ENCODE measurements at regions not wholly inside any gene's neighbourhood (a gene's known extent, or its start where the extent isn't known, plus 50 kb on each side); places are given as distances from the start of the nearest gene placed in this dataset.
A peak's percentile ranks its signal among the peaks of the same experiment; 100 is the strongest.
"Not testable (repeated sequence)": the region's sequence is repeated elsewhere in the genome, so short reads cannot be mapped to it uniquely, and the experiment has no call there.

- no peak for DNase-seq
Observed at GRCh38 chr13:48583859-48584311, 51.0 kb upstream of the RCBTB2 start.

- no peak for DNase-seq
Observed at GRCh38 chr13:48585456-48585840, 52.6 kb upstream of the RCBTB2 start.

DNA sequence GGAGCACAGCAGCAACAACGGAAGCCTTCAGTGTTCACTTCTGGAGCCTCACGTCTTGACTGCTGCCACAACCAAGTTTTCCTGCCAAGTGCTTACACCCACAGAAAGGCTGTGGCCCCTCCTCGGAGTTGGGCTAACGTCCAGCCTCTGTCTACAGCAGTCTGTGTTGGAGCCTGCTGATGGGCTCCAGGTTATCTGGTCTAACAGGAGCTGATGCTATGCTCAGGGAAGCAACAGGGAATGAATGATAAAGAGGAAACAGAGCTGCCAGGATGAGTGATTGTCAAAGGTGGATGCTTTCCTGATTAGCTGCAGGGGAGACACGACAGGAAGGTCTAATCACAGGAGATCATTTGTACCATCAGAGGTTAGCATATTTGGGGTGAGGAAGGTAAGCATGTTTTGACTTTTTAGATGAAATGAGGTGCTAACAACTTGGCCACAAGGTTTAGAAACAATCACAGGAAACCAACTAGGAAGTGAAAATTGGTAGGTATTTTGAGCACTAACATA lies 53.8 kb upstream of the RCBTB2 start:
- DNase-seq: no peak

DNA sequence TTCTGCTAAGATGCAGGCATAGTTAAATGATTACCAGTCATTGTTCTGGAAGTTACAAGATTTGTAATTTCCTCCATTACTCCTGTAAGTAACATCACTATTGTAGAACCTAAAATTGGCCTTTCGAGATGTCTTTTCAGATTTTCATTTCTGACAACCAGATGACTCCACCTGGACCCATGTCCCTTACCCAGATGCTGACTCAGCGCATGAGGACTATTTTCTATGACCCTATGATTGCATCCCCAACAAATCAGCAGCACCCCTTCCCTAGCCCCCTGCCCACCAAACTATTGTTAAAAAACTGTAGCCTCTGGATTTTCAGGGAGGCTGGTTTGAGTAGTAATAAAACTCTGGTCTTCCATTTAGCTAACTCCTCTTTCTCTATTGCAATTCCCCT lies 55.2 kb upstream of the RCBTB2 start:
- DNase-seq: no peak

GRCh38 chr13:48590141-48590901 lies 57.4 kb upstream of the RCBTB2 start:
- no peak for DNase-seq

DNA sequence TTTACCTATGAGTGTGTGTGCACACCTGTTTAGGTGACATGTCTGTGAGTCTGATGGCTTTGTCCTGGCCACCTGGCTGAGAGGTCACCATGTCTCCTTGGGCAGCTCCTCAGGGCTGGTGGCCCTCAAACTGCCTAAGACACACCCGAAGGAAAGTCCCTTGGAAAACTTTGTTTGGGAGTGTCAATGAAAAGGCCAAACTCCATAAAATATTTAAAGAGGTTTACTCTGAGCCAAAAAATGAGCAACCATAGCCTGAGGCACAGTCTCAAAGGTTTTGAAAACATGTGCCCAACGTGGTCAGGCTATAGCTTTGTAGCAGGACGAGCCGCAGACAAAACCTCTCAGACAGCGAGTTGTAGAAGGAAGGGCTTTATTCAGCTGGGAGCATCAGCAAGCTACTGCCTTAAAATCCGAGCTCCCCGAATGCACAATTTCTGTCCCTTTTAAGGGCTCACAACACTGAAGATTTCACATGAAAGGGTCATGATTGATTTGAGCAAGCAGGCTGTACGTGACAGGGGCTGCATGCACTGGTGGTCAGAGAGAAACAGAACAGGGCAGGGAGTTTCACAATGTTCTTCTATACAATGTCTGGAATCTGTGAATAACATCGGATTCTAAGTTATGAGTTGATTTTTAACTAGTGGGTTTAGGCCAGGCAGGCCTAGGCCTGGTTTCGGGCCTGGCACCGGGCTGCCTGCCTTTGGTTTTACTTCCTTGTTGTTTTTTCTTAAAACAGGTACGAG lies 58.4 kb upstream of the RCBTB2 start:
- not testable (repeated sequence) for DNase-seq

- DNase-seq: no peak
Observed at GRCh38 chr13:48591889-48592687, 59.2 kb upstream of the RCBTB2 start.

- DNase-seq: no peak
Observed at GRCh38 chr13:48592688-48593049, 59.8 kb upstream of the RCBTB2 start.

DNA sequence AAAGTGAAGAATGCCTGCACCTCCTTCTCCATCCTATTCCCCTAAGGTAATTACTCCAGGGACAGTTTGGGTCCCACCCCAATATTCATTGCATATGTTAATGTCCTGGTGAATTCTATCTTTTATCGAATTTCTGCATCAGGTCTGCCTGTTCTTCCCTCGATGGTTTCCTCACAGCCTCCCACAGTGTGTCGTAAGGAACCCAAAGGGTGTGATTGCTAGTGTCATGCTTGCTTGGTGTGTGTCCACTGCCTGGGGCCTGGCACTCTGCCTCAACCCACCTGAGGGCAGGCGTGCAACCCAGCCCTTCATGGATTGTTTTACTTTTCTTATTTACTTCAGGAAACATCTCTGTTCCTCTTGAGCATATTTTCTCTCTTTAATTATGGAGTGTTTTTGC lies 60.2 kb upstream of the CYSLTR2 start:
- no peak for DNase-seq

DNA sequence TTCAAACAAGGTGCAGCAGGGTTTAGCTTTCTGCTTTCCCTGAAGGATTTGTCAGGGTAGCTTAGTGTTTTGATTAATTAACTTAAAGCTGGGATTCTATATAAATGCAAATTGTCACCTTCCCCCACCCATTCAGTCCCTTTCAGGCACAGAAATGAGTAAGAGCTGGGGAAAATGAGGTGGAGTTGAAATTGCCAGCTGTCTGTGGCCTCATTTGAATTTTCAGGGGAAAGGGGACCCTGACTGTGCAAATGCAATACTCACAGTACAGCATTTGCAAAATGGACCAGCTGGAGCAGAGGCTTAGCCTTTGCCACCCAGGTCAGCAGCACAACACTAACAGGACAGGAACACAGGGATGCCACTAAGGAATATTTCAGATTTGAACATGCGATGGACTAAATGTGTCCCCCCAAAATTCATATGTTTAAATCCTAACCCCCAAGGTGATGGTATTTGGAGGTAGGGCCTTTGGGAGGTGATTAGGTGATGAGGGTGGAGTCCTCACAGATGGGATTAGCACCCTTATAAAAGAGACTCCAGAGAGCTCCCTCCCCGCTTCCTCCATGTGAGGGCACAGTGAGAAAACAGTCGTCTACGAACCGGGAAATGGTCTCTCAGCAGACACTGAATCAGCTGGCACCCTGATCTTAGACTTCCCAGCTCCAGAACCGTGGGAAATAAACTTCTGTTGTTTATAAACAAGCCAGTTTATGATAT lies 59.5 kb upstream of the CYSLTR2 start:
- no peak for DNase-seq

- DNase-seq: peak; percentile 11
Observed at GRCh38 chr13:48595431-48596429, 58.0 kb upstream of the CYSLTR2 start.

- no peak for DNase-seq
Observed at GRCh38 chr13:48600374-48601364, 53.1 kb upstream of the CYSLTR2 start.

GRCh38 chr13:48602296-48603016 lies 51.3 kb upstream of the CYSLTR2 start:
- DNase-seq: no peak

GRCh38 chr13:48603375-48603774 lies 50.4 kb upstream of the CYSLTR2 start:
- DNase-seq: no peak

Data from NCI-H1694 treated with DMSO at 0.1 percent for 48 hours (cell line).